ENCODE measurements at regions not wholly inside any gene's neighbourhood (a gene's known extent, or its start where the extent isn't known, plus 50 kb on each side); places are given as distances from the start of the nearest gene placed in this dataset.

DNA sequence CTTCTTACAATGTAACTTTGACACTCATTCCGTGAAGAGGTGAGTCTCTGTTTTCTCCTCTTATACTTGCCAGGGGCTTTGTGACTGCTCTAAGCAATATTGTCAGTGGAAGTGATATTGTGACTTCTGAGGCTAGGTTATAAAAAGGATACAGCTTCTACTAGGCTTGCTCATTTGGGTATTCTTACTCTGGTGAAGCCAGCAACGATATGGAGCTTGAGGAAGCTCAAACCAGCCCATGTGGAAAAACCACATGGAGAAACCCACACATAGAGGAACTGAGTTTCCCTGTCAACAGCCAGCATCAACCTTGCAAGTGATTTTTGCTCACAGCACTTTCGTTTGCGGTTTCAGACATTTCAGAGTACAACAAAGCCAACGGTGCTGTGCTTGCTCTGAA, 149.6 kb upstream of the SEMA3E start:
- no peak overlapping the region for H3K27ac ChIP-seq
- H3K4me3 ChIP-seq, result no peak overlapping the region
- H3K36me3 ChIP-seq (ENCODE audit: insufficient read depth, low read length), result no peaks in the 10 kb centered on the region
- H3K9me3 ChIP-seq (ENCODE audit: low read depth, low read length), result no peaks in the 10 kb centered on the region
- TF ChIP-seq FOXP2 (optimal IDR thresholded peaks at IDR 0.05; ENCODE audit: control extremely low read depth, extremely low read length, insufficient read depth) (no peak), POLR2AphosphoS5 (IDR thresholded peaks at IDR 0.05; ENCODE audit: borderline replicate concordance, low read depth, low read length) (no peak), EZH2 (IDR thresholded peaks at IDR 0.05) (no peak)
- no peak for DNase-seq (ENCODE audit: low read depth, low spot score)
- H3K9ac ChIP-seq (ENCODE audit: insufficient read length), result no peak overlapping the region

DNA sequence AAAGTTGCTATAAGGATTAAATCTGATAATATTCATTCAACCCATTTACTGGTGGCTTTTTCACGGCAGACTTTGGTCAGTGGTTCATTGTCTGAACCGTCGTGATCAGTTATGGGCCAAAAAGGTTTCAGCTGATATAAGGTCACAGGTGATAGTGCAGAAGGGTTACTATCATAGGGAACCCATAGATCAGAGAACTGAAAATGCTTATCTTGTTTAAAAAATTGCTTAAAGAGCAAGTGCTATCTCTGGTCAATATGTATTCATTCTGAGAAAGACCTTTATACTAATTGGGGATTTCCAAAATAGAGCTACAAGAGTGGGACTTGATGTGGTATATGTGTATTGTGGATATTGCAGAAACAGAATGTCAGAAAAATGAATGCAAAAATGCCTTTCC, 147.8 kb upstream of the SEMA3E start:
- no peak for TF ChIP-seq FOXP2 (optimal IDR thresholded peaks at IDR 0.05; ENCODE audit: control extremely low read depth, extremely low read length, insufficient read depth)
- no peak for TF ChIP-seq EZH2 (IDR thresholded peaks at IDR 0.05)
- TF ChIP-seq POLR2AphosphoS5 (IDR thresholded peaks at IDR 0.05; ENCODE audit: borderline replicate concordance, low read depth, low read length), result no peak
- no peak for DNase-seq (ENCODE audit: low read depth, low spot score)
- no peak overlapping the region for H3K4me3 ChIP-seq
- no peaks in the 10 kb centered on the region for H3K36me3 ChIP-seq (ENCODE audit: insufficient read depth, low read length)
- H3K9me3 ChIP-seq (ENCODE audit: low read depth, low read length), result no peaks in the 10 kb centered on the region
- no peak overlapping the region for H3K27ac ChIP-seq
- no peak overlapping the region for H3K9ac ChIP-seq (ENCODE audit: insufficient read length)

DNA sequence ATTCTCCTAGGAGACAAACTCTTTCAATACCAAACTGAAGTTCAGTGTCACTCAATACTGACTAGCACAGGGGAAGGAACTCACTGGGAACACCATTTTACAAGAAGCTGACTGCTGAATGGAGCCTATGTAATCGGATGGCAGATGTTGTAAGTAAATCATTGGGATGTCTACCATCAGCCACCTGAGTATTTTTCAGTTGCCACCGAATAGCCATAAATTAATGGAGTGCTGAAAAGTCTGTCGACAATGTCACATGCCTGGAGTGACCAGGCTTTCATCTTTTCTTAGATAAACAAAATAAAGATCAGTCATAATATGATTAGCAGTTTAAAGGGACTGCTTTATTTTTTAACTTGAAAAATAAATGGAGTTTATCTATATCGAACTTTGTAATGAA, 145.9 kb upstream of the SEMA3E start:
- no peak for TF ChIP-seq FOXP2 (optimal IDR thresholded peaks at IDR 0.05; ENCODE audit: control extremely low read depth, extremely low read length, insufficient read depth)
- no peak for TF ChIP-seq EZH2 (IDR thresholded peaks at IDR 0.05)
- no peak for TF ChIP-seq POLR2AphosphoS5 (IDR thresholded peaks at IDR 0.05; ENCODE audit: borderline replicate concordance, low read depth, low read length)
- no peak overlapping the region for H3K9ac ChIP-seq (ENCODE audit: insufficient read length)

DNA sequence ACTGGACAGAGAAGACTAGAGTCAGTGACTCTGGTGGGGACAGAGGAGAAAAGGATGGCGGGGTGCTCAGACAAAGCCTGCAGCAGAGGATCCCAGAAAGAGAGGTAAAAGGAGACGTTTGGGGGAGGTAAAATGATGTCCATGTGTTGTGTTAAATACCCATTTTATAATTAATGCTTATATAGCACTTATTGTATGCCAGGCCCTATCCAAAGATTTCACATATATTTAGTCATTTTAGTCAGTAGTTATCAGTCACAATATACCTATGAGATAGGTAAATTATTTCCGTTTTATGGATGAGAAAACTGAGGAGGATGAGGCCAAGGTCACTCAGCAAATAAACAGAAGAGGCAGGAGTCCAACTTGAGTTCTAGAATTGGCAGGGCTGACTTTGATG, 144.6 kb upstream of the SEMA3E start:
- DNase-seq (ENCODE audit: low read depth, low spot score), result no peak
- no peak for TF ChIP-seq EZH2 (IDR thresholded peaks at IDR 0.05)
- no peak for TF ChIP-seq POLR2AphosphoS5 (IDR thresholded peaks at IDR 0.05; ENCODE audit: borderline replicate concordance, low read depth, low read length)
- no peak for TF ChIP-seq FOXP2 (optimal IDR thresholded peaks at IDR 0.05; ENCODE audit: control extremely low read depth, extremely low read length, insufficient read depth)
- Histone ChIP-seq H3K9me3 (ENCODE audit: low read depth, low read length) (no peaks in the 10 kb centered on the region), H3K9ac (ENCODE audit: insufficient read length) (no peak overlapping the region), H3K27ac (no peak overlapping the region), H3K4me3 (no peak overlapping the region), H3K36me3 (ENCODE audit: insufficient read depth, low read length) (no peaks in the 10 kb centered on the region)

More for the DNA sequence above, 145.9 kb upstream of the SEMA3E start:
- DNase-seq (ENCODE audit: low read depth, low spot score), result no peak
- Histone ChIP-seq H3K4me3 (no peak overlapping the region), H3K9me3 (ENCODE audit: low read depth, low read length) (no peaks in the 10 kb centered on the region), H3K27ac (no peak overlapping the region), H3K36me3 (ENCODE audit: insufficient read depth, low read length) (no peaks in the 10 kb centered on the region)

DNA sequence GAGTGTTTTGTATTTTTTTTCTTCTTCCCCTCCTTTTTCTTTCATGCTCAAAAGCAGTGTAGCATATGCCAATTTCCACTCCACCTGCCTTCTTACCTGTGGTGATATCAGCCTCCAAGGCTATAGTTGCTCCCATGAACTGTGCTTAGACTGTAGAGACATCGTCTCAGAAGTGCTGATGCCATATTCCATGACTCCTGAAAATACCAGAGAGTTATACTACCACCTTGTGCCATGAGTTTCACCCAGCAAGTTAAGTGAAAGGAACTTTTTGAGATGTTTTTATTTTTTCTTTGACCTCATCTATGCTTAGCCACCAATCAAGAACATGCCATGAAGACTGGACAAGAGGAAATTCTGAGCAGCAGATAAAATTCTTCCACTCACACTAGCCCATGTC, 142.8 kb upstream of the SEMA3E start:
- Histone ChIP-seq H3K4me3 (no peak overlapping the region), H3K9ac (ENCODE audit: insufficient read length) (no peak overlapping the region), H3K9me3 (ENCODE audit: low read depth, low read length) (no peaks in the 10 kb centered on the region), H3K36me3 (ENCODE audit: insufficient read depth, low read length) (no peaks in the 10 kb centered on the region), H3K27ac (no peak overlapping the region)
- TF ChIP-seq POLR2AphosphoS5 (IDR thresholded peaks at IDR 0.05; ENCODE audit: borderline replicate concordance, low read depth, low read length) (no peak), FOXP2 (optimal IDR thresholded peaks at IDR 0.05; ENCODE audit: control extremely low read depth, extremely low read length, insufficient read depth) (no peak), EZH2 (IDR thresholded peaks at IDR 0.05) (no peak)
- DNase-seq (ENCODE audit: low read depth, low spot score), result no peak

DNA sequence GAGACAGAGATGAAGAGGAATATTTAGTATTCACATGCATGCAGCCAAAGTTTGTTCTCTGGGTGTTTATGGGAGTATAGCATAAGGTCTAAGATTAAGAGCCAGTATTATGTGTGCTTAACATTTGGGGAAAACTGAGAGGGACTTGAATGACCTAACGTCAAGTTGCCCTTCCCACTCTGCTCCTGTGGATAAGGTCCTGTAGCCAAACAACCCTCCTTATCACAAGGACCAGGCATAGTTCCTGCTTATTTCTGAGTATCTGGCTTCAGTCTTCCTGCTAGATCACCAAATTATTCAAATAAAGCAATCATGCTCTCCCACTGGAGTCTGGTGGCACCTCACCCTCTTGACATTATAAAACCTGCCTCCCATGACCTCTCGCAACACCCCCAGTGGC, 137.9 kb upstream of the SEMA3E start:
- TF ChIP-seq FOXP2 (optimal IDR thresholded peaks at IDR 0.05; ENCODE audit: control extremely low read depth, extremely low read length, insufficient read depth) (no peak), POLR2AphosphoS5 (IDR thresholded peaks at IDR 0.05; ENCODE audit: borderline replicate concordance, low read depth, low read length) (no peak), EZH2 (IDR thresholded peaks at IDR 0.05) (no peak)
- Histone ChIP-seq H3K36me3 (ENCODE audit: insufficient read depth, low read length) (no peaks in the 10 kb centered on the region), H3K9ac (ENCODE audit: insufficient read length) (no peak overlapping the region), H3K4me3 (no peak overlapping the region), H3K9me3 (ENCODE audit: low read depth, low read length) (no peaks in the 10 kb centered on the region), H3K27ac (no peak overlapping the region)
- no peak for DNase-seq (ENCODE audit: low read depth, low spot score)

DNA sequence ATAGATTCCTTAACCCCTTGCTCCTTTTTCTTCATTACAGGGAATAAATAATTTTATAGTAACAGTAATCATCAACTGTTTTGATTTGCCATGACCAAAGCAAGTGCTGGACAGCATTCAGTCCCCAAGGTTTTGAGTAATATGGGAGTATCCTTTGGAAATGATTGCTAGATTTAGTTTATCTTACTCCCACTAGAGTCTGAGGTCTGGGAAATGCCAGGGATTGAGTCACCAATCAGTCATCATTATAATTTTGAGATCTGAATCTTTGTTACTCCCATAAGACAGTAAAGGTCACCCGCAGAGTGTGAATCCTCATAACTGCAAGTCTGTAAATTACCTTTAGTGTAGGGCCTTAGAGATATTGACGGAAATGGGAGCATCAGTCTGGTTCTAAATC, 133.7 kb upstream of the SEMA3E start:
- Histone ChIP-seq H3K9ac (ENCODE audit: insufficient read length) (no peak overlapping the region), H3K36me3 (ENCODE audit: insufficient read depth, low read length) (no peaks in the 10 kb centered on the region), H3K4me3 (no peak overlapping the region), H3K9me3 (ENCODE audit: low read depth, low read length) (no peaks in the 10 kb centered on the region), H3K27ac (no peak overlapping the region)
- no peak for DNase-seq (ENCODE audit: low read depth, low spot score)
- TF ChIP-seq POLR2AphosphoS5 (IDR thresholded peaks at IDR 0.05; ENCODE audit: borderline replicate concordance, low read depth, low read length), result no peak
- TF ChIP-seq EZH2 (IDR thresholded peaks at IDR 0.05), result no peak
- TF ChIP-seq FOXP2 (optimal IDR thresholded peaks at IDR 0.05; ENCODE audit: control extremely low read depth, extremely low read length, insufficient read depth), result no peak

DNA sequence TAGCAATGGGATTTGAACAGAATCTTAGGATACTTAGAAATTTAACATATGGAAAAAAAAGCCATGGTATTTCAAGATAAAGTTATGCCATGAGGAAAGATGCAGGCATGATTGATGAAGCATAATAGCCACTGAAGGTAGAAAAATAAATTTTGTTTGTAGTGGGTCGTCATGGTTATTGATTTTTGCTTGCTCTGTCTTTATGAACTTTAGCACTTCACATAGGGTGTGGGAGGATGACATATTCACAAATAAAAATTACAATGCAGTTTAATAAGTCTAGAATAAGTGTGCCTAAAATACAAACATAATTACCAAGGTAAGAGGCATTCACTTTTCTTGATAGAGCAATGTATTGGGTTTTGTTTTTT, 129.1 kb upstream of the SEMA3E start:
- Histone ChIP-seq H3K9ac (ENCODE audit: insufficient read length) (no peak overlapping the region), H3K9me3 (ENCODE audit: low read depth, low read length) (no peaks in the 10 kb centered on the region), H3K27ac (no peak overlapping the region), H3K4me3 (no peak overlapping the region), H3K36me3 (ENCODE audit: insufficient read depth, low read length) (no peaks in the 10 kb centered on the region)
- no peak for DNase-seq (ENCODE audit: low read depth, low spot score)
- no peak for TF ChIP-seq EZH2 (IDR thresholded peaks at IDR 0.05)
- no peak for TF ChIP-seq POLR2AphosphoS5 (IDR thresholded peaks at IDR 0.05; ENCODE audit: borderline replicate concordance, low read depth, low read length)
- TF ChIP-seq FOXP2 (optimal IDR thresholded peaks at IDR 0.05; ENCODE audit: control extremely low read depth, extremely low read length, insufficient read depth), result no peak

DNA sequence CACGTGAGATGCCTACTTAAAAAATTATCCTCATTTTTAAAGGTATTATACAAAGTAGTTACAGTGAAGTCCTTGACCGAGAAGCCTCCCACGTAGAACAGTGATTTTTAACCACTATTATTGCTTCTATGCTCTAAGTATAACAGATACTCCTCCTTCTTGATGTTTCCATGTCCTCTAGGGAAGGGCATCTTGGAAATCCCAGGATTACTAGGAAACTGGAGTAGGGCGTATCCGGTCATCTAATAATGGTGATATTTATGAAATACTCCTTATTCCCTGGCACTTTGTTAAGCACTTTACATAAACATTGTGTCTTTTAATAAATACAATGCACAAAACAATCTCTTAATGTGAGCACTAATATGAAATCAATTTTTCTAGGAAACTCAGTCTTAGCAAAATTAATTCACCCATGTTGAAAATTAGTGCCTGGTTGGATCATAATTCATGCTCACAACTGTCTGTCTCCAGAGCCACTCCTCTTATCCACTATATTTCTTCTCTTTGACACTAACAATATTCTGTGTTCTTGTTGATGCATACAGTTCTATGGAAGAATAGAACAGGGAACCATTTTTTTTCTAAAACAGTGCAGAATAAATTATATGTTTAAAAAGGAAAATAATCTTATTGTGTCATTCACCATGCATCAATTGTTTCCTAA, 128.6 kb upstream of the SEMA3E start:
- Histone ChIP-seq H3K9me3 (ENCODE audit: low read depth, low read length) (no peaks in the 10 kb centered on the region), H3K9ac (ENCODE audit: insufficient read length) (no peak overlapping the region), H3K27ac (no peak overlapping the region), H3K36me3 (ENCODE audit: insufficient read depth, low read length) (no peaks in the 10 kb centered on the region), H3K4me3 (no peak overlapping the region)
- TF ChIP-seq EZH2 (IDR thresholded peaks at IDR 0.05) (no peak), POLR2AphosphoS5 (IDR thresholded peaks at IDR 0.05; ENCODE audit: borderline replicate concordance, low read depth, low read length) (no peak), FOXP2 (optimal IDR thresholded peaks at IDR 0.05; ENCODE audit: control extremely low read depth, extremely low read length, insufficient read depth) (no peak)
- DNase-seq (ENCODE audit: low read depth, low spot score), result no peak
